ENCODE measurements at regions not wholly inside any gene's neighbourhood (a gene's known extent, or its start where the extent isn't known, plus 50 kb on each side); places are given as distances from the start of the nearest gene placed in this dataset.
"Not testable (repeated sequence)": the region's sequence is repeated elsewhere in the genome, so short reads cannot be mapped to it uniquely, and the experiment has no call there.

- Histone ChIP-seq H3K9me3 (no peaks in the 10 kb centered on the region), H3K4me3 (no peak overlapping the region), H3K4me1 (no peaks in the 10 kb centered on the region), H3K27ac (no peak overlapping the region), H3K27me3 (no peaks in the 10 kb centered on the region), H3K36me3 (no peaks in the 10 kb centered on the region)
- intact Hi-C loops (cut with DNase I; ENCODE audit: low total_unique reads), result no loop called here
- TF ChIP-seq POLR2AphosphoS5 (IDR thresholded peaks at IDR 0.05) (no peak), POLR2A (IDR thresholded peaks at IDR 0.05) (no peak), CTCF (IDR thresholded peaks at IDR 0.05) (no peak)
- no peak for DNase-seq (ENCODE audit: low spot score in 2 of 2)
Measured at GRCh38 chr11:22520521-22520920, 105.1 kb downstream of the FANCF start.

GRCh38 chr11:22518344-22518743 lies 107.3 kb downstream of the FANCF start:
- H3K4me3 ChIP-seq; H3K9me3 ChIP-seq; DNase-seq (ENCODE audit: low spot score in 2 of 2); H3K27me3 ChIP-seq; H3K27ac ChIP-seq; H3K36me3 ChIP-seq; H3K4me1 ChIP-seq; intact Hi-C loops (cut with DNase I; ENCODE audit: low total_unique reads): not testable (repeated sequence)

GRCh38 chr11:22516111-22516510 lies 109.5 kb downstream of the FANCF start:
- H3K9me3 ChIP-seq, result no peaks in the 10 kb centered on the region
- H3K36me3 ChIP-seq, result no peaks in the 10 kb centered on the region
- no peak for DNase-seq (ENCODE audit: low spot score in 2 of 2)
- no peaks in the 10 kb centered on the region for H3K4me1 ChIP-seq
- H3K27ac ChIP-seq, result no peak overlapping the region
- H3K27me3 ChIP-seq, result no peaks in the 10 kb centered on the region
- no peak overlapping the region for H3K4me3 ChIP-seq
- intact Hi-C loops (cut with DNase I; ENCODE audit: low total_unique reads), result no loop called here
- no peak for TF ChIP-seq POLR2A (IDR thresholded peaks at IDR 0.05)
- no peak for TF ChIP-seq CTCF (IDR thresholded peaks at IDR 0.05)
- no peak for TF ChIP-seq POLR2AphosphoS5 (IDR thresholded peaks at IDR 0.05)

- no peak for TF ChIP-seq CTCF (IDR thresholded peaks at IDR 0.05)
- no peak for TF ChIP-seq POLR2A (IDR thresholded peaks at IDR 0.05)
- no peak for TF ChIP-seq POLR2AphosphoS5 (IDR thresholded peaks at IDR 0.05)
Measured at GRCh38 chr11:22512457-22512856, 113.2 kb downstream of the FANCF start.

GRCh38 chr11:22510741-22511140 lies 114.9 kb downstream of the FANCF start:
- no peaks in the 10 kb centered on the region for H3K27me3 ChIP-seq
- H3K36me3 ChIP-seq, result no peaks in the 10 kb centered on the region
- no peak overlapping the region for H3K4me3 ChIP-seq
- no peak for TF ChIP-seq POLR2A (IDR thresholded peaks at IDR 0.05)
- no peak for TF ChIP-seq POLR2AphosphoS5 (IDR thresholded peaks at IDR 0.05)
- no peak for TF ChIP-seq CTCF (IDR thresholded peaks at IDR 0.05)
- H3K9me3 ChIP-seq, result no peaks in the 10 kb centered on the region
- peak overlapping the region in 1 of 2 donors; percentile 61 for H3K27ac ChIP-seq
- DNase-seq (ENCODE audit: low spot score in 2 of 2), result no peak
- intact Hi-C loops (cut with DNase I; ENCODE audit: low total_unique reads), result no loop called here
- H3K4me1 ChIP-seq, result no peaks in the 10 kb centered on the region

More at GRCh38 chr11:22512457-22512856, 113.2 kb downstream of the FANCF start:
- no peak overlapping the region for H3K4me3 ChIP-seq
- H3K27ac ChIP-seq, result no peak overlapping the region
- DNase-seq (ENCODE audit: low spot score in 2 of 2), result no peak
- no peaks in the 10 kb centered on the region for H3K36me3 ChIP-seq
- H3K4me1 ChIP-seq, result no peaks in the 10 kb centered on the region
- no peaks in the 10 kb centered on the region for H3K27me3 ChIP-seq
- H3K9me3 ChIP-seq, result no peaks in the 10 kb centered on the region
- intact Hi-C loops (cut with DNase I; ENCODE audit: low total_unique reads), result no loop called here

- H3K36me3 ChIP-seq, result no peaks in the 10 kb centered on the region
- no peaks in the 10 kb centered on the region for H3K4me1 ChIP-seq
- H3K27ac ChIP-seq, result peak overlapping the region in 1 of 2 donors; percentile 61
- intact Hi-C loops (cut with DNase I; ENCODE audit: low total_unique reads), result no loop called here
- no peak for DNase-seq (ENCODE audit: low spot score in 2 of 2)
- no peaks in the 10 kb centered on the region for H3K9me3 ChIP-seq
- H3K4me3 ChIP-seq, result no peak overlapping the region
- H3K27me3 ChIP-seq, result no peaks in the 10 kb centered on the region
- TF ChIP-seq POLR2A (IDR thresholded peaks at IDR 0.05) (no peak), POLR2AphosphoS5 (IDR thresholded peaks at IDR 0.05) (no peak), CTCF (IDR thresholded peaks at IDR 0.05) (no peak)
Measured at GRCh38 chr11:22510010-22510409, 115.6 kb downstream of the FANCF start.
